Activated T-cell treated with anti-CD3 and anti-CD28 coated beads for 1 hour (primary cell): ENCODE measurements at regions not wholly inside any gene's neighbourhood (a gene's known extent, or its start where the extent isn't known, plus 50 kb on each side); places are given as distances from the start of the nearest gene placed in this dataset.

ENCODE experiments used
- DNase-seq: peaks from one replicate; pipeline ENCODE4 v3.0.0-alpha.2; 2020; ENCODE audit warnings: low read depth

GRCh38 chr2:134081238-134081938 lies 172.5 kb upstream of the MGAT5 start:
- no peak for DNase-seq

DNA sequence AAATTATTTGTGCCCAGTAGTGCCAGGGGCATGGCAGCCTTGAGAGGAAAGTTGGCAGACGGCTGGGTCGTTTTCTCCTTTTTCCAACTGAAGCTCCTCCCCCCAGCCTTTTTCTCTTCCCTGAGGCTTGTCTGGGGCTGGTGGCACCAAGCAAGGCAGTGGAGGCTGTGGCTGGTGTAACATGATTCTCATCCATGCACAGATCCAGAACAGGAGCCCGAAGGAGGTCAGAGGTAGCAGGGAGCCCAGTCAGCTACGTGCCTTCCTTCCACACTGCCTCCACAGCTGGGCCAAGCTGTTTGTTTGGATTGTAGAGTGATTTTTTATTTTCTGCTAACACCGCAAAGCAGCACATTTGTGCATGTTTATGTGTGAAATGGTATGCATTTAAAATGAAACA lies 170.3 kb upstream of the MGAT5 start:
- no peak for DNase-seq

DNA sequence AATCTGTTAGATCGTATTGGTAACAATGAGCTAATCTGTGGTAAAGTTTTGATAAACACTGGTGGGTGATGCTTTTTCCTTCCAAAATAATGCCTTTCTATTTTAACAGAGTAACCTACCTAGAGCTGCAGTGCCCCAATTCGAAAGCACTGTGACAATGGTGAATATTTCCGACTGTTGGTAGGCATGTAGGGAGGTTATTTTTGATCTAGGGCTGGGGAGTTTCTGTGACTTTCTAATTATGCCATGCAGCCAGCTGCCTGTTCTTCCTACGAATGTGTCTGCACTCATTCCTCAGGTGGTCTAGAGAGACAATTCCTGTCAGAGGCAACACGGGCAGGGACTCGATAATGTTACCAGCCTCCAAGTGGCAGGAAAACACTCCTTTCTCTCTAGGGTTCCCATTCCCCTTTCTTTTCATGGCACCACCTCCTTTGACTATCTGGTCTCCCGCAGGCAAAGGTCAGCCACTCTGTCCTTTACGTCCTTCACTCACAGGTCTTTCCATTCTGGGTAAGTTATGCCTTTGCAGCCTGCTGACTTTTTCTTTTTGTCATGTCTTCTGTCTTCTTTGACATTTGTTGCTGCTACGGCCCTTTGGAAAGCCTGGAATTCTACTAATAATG lies 167.2 kb upstream of the MGAT5 start:
- no peak for DNase-seq

- no peak for DNase-seq
Measured at GRCh38 chr2:134087371-134087921, 166.4 kb upstream of the MGAT5 start.

DNA sequence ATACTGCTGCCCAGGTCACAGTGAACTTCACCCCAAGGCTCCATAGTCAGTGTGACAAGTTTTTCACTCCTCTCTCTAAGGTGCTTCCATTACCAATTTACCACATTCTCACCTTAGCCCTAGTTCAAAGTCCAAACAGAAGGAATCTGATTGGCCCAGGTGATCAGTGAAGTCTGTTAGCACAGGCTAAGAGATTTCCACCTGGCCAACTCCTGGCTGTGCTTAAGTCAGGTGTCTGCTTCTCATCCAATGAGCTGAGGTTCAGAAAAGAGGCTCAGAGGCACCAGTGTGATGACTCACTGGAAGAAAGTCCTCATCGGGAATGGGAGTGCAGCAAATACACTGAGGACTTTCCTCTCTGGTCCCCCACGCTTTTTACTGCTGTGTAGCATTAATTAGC lies 164.4 kb upstream of the MGAT5 start:
- no peak for DNase-seq

- no peak for DNase-seq
Measured at GRCh38 chr2:134097740-134098139, 156.1 kb upstream of the MGAT5 start.

- no peak for DNase-seq
Measured at GRCh38 chr2:134098321-134098720, 155.6 kb upstream of the MGAT5 start.

DNA sequence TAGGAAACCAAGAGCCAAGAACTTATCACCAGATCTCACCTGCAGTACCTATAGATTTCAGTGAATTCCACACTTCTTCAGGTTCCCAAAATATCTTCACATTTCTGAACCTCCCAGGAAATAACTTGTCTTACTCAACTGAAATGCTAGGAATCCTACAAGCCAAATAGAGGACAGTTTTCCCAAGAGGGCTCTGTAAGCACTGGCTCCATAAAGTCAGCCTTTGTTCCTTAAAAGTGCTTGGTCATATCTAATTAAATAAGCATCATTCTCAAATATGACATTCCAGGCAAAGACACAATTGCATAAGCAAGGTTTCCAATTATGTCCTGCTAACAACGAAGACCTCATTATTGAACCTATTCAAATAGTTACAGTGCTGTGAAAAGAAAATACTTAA lies 154.6 kb upstream of the MGAT5 start:
- DNase-seq: no peak

DNA sequence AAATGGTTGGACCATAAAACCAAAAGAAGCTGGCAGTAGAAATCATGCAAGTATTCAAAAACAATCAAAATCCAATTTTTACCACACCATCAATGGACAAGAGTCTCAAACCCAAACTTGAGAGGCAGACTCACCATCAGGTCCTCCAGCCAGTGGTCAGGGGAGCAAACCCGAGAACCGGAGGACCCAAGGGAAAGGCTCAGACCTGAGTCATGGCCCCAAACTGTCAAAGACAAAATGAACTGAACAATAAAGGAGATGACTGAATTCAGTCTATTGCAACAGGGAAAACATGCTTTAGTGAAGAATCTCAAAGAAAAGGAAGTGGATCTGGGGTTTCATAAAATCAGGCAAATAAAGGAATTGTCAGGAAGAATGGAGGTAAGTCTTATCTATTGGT lies 150.7 kb upstream of the MGAT5 start:
- no peak for DNase-seq

DNA sequence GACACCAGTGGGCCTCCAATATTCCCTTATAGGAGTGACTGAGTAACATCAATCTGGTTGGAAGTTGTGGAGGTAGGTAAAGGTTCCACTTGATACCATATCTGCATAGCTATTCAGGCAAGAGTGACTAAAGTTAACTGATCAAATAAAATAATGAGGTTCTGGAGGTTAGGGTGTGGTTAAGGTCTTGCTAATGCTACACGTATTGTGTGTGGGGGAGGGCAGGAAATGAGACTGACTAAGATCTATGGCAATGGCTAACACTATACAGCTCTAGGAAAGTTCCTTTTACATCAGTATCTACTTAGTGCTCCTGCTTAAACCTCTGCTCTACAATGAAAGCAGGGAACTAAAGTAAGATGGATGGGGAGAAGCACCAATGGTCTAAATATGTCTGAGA lies 149.1 kb upstream of the MGAT5 start:
- DNase-seq: no peak

DNA sequence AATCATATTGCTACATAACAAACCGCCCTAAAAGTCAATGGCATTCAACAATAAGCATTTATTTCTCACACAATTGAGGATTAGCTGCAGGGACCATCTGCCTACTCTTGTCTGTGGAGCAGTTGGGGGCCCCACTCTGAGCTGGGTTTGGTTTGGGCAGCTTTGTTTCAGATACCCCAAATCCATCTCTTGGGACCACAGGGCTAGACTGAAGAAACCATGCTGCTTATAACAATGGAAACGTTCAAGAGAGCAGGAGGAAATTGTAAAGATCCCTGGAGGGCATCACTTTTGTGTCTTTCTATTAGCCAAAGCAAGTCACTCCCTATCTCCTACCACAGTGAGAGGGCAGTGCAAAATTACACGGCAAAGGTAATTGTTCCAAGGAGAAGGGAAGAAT lies 146.5 kb upstream of the MGAT5 start:
- DNase-seq: no peak

DNA sequence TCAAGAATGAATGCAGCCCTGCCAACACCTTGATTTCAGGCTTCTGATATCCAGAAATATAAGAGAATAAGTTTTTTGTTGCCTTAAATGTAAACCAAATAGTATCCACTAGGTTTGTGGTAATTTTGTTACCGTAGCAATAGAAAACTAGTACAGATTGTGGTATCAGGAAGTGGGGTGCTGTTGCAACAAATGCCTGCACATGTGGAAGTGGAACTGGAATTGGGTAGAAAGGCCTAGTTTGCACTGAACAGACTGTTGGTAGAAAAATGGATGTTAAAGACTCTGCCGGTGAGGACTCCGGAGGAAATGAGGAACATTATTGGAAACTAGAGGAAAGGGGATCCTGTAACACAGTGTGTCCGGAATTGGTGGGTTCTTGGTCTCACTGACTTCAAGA lies 145.8 kb upstream of the MGAT5 start:
- DNase-seq: no peak

DNA sequence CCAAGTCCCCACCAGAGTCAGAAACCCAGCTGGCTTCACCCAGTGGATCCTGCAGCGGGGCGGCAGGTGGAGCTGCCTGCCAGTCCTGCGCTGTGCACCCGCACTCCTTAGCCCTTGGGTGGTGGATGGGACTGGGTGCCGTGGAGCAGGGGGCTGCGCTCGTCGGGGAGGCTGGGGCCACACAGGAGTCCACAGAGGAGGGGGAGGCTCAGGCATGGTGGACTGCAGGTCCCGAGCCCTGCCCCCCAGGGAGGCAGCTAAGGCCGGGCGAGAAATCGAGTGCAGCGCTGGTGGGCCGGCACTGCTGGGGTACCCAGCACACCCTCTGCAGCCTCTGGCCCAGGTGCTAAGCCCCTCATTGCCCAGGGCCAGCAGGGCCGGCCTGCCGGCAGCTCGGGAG lies 144.6 kb upstream of the MGAT5 start:
- no peak for DNase-seq

GRCh38 chr2:134109725-134110124 lies 144.1 kb upstream of the MGAT5 start:
- no peak for DNase-seq

DNA sequence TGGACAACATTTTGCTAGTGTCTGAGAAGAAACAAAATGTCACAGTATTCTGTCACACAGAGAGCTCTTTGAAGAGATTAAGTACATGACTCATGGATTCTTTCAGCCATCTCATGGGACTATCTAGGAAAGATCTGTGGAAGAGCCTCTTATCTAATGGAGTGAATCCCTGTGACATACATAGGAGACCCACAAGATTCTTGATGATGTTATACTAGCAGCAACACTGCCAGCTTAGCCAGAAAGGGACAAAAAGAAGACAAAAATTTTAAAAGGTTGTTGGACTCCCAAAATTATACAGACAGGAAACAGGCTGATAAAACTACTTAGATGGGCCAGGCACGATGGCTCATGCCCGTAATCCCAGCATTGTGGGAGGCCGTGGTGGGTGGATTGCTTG lies 143.3 kb upstream of the MGAT5 start:
- DNase-seq: no peak

DNA sequence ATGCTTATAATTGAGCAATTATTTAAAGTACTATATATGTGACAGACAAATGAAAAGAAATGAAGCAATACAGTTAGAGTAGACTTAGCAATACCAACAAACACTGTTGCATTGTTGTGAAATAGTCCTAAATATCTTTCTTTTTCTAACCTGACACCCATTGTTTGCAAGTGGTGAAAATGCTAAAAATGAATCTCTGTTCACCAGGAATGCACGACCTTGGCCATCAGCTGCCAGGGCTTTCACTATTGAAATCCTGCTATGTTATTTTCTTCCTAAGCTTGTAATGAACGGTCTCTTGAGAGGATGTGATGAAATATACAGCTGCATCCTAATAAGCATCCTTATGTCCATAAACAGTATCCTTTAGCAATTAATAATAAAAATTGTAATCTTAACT lies 136.2 kb upstream of the MGAT5 start:
- DNase-seq: no peak

DNA sequence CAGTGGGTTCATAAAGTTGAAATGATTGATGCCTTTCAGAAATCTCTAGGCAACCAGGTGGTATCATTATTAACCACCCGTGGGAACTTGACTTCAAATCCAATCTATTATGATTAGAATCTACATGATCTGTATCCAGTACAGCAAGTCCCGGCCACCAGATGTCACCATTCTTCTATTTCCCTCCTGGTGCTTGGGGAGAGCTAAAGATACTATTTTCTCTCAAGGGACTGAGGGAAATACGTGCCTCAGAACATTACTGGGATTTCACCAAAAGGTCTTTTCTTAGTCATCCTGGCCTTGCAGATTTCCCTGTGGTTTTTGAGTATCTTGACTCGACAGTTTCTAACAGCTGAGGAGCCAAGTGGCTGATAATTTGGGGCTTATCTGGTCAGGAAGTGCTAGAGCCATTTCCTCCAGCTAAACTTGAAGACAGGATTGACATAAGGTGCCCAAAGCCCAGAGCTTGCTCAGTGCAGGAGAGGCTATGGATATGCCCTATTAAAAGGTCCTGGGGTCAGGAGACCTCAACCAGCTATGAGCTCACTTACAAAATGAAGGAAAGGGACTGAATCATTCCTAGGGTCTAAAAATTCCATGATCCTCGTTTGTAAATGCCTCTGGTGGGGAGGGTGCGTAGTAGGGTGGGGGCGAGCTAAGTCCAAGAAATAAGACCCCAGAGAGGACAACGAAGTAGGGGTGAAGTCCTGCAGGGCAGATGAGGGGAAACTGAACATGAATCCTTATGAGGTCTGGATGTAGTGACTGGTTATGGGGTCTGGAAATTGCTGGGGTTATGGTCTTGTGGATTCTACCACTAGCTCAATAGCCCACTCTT lies 135.4 kb upstream of the MGAT5 start:
- DNase-seq: peak; percentile 70

GRCh38 chr2:134119117-134119712 lies 134.7 kb upstream of the MGAT5 start:
- DNase-seq: no peak

- peak; percentile 76 for DNase-seq
Measured at GRCh38 chr2:134119713-134120405, 134.0 kb upstream of the MGAT5 start.

- no peak for DNase-seq
Measured at GRCh38 chr2:134120406-134120732, 133.5 kb upstream of the MGAT5 start.

GRCh38 chr2:134120733-134121630 lies 132.9 kb upstream of the MGAT5 start:
- DNase-seq: peak; percentile 54
